Duodenal mucosa (tissue), 2 donors: ENCODE measurements at regions not wholly inside any gene's neighbourhood (a gene's known extent, or its start where the extent isn't known, plus 50 kb on each side); places are given as distances from the start of the nearest gene placed in this dataset.

Experiments used
- H3K27ac ChIP-seq: one replicate; pipeline ENCODE4 v1.7.0; 2013; ENCODE audit warnings: low read depth, low read length
- H3K27me3 ChIP-seq, 2 donors: one replicate each; pipeline ENCODE4 v1.7.0; 2013; ENCODE audit warnings: low read length in 2 of 2, control low read depth in 1 of 2; ENCODE audit not compliant: insufficient read depth in 2 of 2, control insufficient read depth in 1 of 2
- H3K36me3 ChIP-seq, 2 donors: one replicate each; pipeline ENCODE4 v1.7.0; 2013; ENCODE audit warnings: low read length in 2 of 2, control low read depth in 1 of 2; ENCODE audit not compliant: insufficient read depth in 2 of 2, control insufficient read depth in 1 of 2
- H3K4me1 ChIP-seq, 2 donors: one replicate each; pipeline ENCODE4 v1.7.0; 2013; ENCODE audit warnings: low read length in 2 of 2, control low read depth in 1 of 2; ENCODE audit not compliant: insufficient read depth in 2 of 2, control insufficient read depth in 1 of 2
- H3K4me3 ChIP-seq, 2 donors: one replicate each; pipeline ENCODE4 v1.7.0; 2013; ENCODE audit warnings: low read length in 2 of 2, low read depth in 1 of 2
- H3K9ac ChIP-seq, 2 donors: one replicate each; pipeline ENCODE4 v1.7.0; 2013; ENCODE audit warnings: low read length in 2 of 2, low read depth in 1 of 2
- H3K9me3 ChIP-seq, 2 donors: one replicate each; pipeline ENCODE4 v1.7.0; 2013; ENCODE audit warnings: low read length in 2 of 2, control low read depth in 1 of 2; ENCODE audit not compliant: control insufficient read depth in 1 of 2

DNA sequence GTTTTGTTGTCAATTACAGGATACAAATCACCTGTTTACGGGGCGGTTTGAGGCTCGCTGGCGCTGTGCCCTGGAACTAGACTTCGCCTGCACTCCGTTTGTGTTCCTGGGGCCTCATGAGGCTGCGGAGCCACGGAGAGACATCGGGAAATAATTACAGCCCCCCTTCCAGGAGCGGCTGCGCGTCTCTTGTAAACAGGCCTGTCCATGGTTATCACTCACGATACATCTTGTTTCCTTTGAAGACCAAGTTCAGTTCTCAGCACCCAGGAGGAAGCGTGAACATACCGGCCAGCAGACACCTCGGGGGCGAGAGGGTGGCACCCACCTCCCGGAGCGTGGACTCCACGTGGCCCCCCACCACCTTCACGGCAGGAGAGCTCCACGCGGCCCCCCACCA lies 297.1 kb upstream of the IRX4 start:
- Histone ChIP-seq H3K27me3 (no peaks in the 10 kb centered on the region), H3K4me3 (no peak overlapping the region), H3K36me3 (no peaks in the 10 kb centered on the region), H3K27ac (no peak overlapping the region), H3K9me3 (no peaks in the 10 kb centered on the region), H3K4me1 (no peaks in the 10 kb centered on the region), H3K9ac (no peak overlapping the region)

DNA sequence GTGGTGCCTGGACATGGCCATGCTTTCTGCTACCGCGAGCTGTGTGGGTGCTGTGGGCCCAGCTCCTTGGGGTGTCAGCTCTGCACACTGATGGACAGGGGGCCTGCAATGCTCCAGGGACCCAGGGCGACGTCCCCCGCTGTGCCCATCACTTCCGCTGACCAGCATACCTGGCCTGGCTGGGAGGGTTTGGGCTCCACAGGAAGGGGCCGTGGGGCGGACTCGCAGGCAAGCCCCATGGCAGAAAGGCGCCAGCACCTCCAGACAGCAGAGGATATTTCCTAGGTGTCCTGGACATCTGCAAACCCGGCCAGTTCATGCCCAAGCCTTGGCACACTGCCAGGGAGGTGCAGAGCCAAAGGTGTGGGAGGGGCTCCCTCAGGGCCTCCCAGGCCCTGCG lies 295.8 kb upstream of the IRX4 start:
- H3K4me3 ChIP-seq: no peak overlapping the region
- H3K27ac ChIP-seq: no peak overlapping the region
- no peaks in the 10 kb centered on the region for H3K36me3 ChIP-seq
- H3K4me1 ChIP-seq: no peaks in the 10 kb centered on the region
- H3K27me3 ChIP-seq: no peaks in the 10 kb centered on the region
- no peak overlapping the region for H3K9ac ChIP-seq
- H3K9me3 ChIP-seq: no peaks in the 10 kb centered on the region

GRCh38 chr5:2178071-2178477 lies 295.3 kb upstream of the IRX4 start:
- no peaks in the 10 kb centered on the region for H3K27me3 ChIP-seq
- no peak overlapping the region for H3K9ac ChIP-seq
- no peaks in the 10 kb centered on the region for H3K9me3 ChIP-seq
- no peak overlapping the region for H3K27ac ChIP-seq
- no peaks in the 10 kb centered on the region for H3K4me1 ChIP-seq
- H3K36me3 ChIP-seq: no peaks in the 10 kb centered on the region
- no peak overlapping the region for H3K4me3 ChIP-seq

DNA sequence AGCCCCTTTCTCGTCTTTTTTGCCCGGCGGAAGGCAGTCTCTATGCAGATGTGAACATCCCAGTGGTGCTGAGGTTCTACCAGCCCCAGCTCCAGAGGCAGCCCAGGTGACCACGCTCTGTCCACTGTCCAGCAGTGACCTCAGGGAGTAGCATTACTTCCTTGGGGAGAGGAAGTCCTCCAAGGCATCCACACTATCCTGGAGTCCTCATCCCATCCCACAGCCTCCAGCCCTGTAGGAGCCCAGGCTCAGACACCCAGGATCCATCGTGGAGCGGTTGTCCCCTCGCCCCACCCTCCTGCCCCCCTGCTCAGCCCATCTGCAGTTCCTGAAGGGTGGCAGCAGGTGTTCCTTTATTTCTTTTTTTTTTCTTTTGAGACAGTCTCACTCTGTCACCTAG lies 294.5 kb upstream of the IRX4 start:
- no peaks in the 10 kb centered on the region for H3K4me1 ChIP-seq
- H3K27ac ChIP-seq: no peak overlapping the region
- H3K4me3 ChIP-seq: no peak overlapping the region
- no peaks in the 10 kb centered on the region for H3K27me3 ChIP-seq
- H3K36me3 ChIP-seq: no peaks in the 10 kb centered on the region
- H3K9ac ChIP-seq: no peak overlapping the region
- no peaks in the 10 kb centered on the region for H3K9me3 ChIP-seq

- Histone ChIP-seq H3K9me3 (no peaks in the 10 kb centered on the region), H3K4me1 (no peaks in the 10 kb centered on the region), H3K4me3 (no peak overlapping the region), H3K27me3 (no peaks in the 10 kb centered on the region), H3K9ac (no peak overlapping the region), H3K36me3 (no peaks in the 10 kb centered on the region), H3K27ac (no peak overlapping the region)
Observed at GRCh38 chr5:2176581-2176980, 293.9 kb upstream of the IRX4 start.

DNA sequence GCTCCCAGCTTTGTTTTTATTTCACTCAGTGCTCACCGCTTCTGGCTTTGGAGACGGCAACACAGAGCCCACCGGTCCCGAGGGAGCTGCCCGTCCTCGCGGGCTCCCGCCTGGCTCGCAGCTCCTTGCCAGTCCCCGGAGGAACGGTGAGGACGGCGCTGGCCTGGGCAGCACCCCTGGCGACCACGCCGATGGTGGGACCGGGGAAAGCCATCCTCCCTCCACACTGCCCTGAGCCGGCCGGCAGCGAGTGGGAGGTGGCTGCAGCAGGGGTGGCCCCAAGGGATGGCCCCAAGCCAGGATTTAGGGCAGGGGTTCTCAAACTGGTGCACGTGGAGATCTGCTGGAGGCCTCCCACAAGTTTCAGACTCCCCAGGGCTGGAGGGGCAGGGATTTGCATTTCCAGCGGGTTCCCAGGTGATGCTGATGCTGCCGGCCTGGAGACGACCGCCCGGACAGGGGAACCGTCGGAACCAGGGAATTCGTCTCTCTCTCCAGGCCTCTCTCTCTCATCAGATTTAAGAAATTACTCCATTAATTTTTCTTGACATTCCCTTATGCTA lies 293.2 kb upstream of the IRX4 start:
- Histone ChIP-seq H3K27me3 (no peaks in the 10 kb centered on the region), H3K9me3 (no peaks in the 10 kb centered on the region)

DNA sequence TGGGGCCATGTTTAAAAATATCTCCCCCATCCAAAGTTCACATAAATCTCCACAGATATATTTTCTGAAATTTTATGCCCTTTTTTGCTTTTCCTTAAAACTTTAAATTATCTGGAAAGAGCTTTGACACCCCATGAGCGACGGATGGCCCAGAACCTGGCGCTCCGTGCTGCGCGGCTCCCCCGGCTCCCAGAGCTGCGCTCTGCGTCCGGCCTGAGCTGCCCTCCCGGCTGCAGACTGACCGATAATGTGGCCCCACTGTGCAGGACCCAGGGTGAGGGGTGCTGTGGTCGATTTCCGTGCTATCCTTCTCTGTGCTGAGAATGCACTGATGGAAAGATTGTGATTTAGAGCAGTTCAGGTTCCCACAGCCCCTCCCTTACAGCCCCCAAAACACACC lies 292.3 kb upstream of the IRX4 start:
- Histone ChIP-seq H3K27ac (no peak overlapping the region), H3K27me3 (no peaks in the 10 kb centered on the region), H3K9me3 (no peaks in the 10 kb centered on the region), H3K9ac (no peak overlapping the region), H3K4me3 (no peak overlapping the region), H3K36me3 (no peaks in the 10 kb centered on the region), H3K4me1 (no peaks in the 10 kb centered on the region)

More for the DNA sequence above, 293.2 kb upstream of the IRX4 start:
- Histone ChIP-seq H3K4me3 (no peak overlapping the region), H3K27ac (no peak overlapping the region), H3K4me1 (no peaks in the 10 kb centered on the region), H3K36me3 (no peaks in the 10 kb centered on the region), H3K9ac (no peak overlapping the region)

DNA sequence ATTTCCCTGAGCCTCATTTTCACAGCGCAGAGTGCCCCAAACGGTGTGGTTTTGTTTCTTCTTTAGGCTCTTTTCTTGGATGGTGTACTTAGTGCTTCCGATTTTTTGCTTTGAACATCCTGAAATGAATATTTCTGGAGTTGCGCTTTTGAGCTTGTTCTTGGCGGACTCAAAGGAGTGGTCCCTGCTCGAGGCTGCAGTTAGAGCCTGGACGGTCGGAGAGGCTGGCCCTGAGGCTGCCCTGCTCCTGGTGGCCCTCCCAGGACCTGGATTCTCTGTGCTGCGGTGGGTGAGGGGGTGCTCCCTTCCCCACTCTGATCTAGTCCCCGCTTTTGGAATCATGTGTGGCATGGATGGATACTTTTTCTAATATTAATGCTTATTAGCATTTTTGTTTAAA lies 291.8 kb upstream of the IRX4 start:
- Histone ChIP-seq H3K4me1 (no peaks in the 10 kb centered on the region), H3K9ac (no peak overlapping the region), H3K9me3 (no peaks in the 10 kb centered on the region), H3K4me3 (no peak overlapping the region), H3K27ac (no peak overlapping the region), H3K27me3 (no peaks in the 10 kb centered on the region), H3K36me3 (no peaks in the 10 kb centered on the region)

- H3K4me3 ChIP-seq: no peak overlapping the region
- no peaks in the 10 kb centered on the region for H3K36me3 ChIP-seq
- H3K27me3 ChIP-seq: no peaks in the 10 kb centered on the region
- H3K9me3 ChIP-seq: no peaks in the 10 kb centered on the region
- no peak overlapping the region for H3K27ac ChIP-seq
- H3K9ac ChIP-seq: no peak overlapping the region
- no peaks in the 10 kb centered on the region for H3K4me1 ChIP-seq
Observed at GRCh38 chr5:2173151-2173834, 290.6 kb upstream of the IRX4 start.

- no peak overlapping the region for H3K4me3 ChIP-seq
- H3K4me1 ChIP-seq: no peaks in the 10 kb centered on the region
- no peaks in the 10 kb centered on the region for H3K27me3 ChIP-seq
- H3K36me3 ChIP-seq: no peaks in the 10 kb centered on the region
- H3K27ac ChIP-seq: no peak overlapping the region
- H3K9me3 ChIP-seq: no peaks in the 10 kb centered on the region
- no peak overlapping the region for H3K9ac ChIP-seq
Observed at GRCh38 chr5:2172471-2172870, 289.7 kb upstream of the IRX4 start.
